GM06990 (cell line): ENCODE measurements at regions not wholly inside any gene's neighbourhood (a gene's known extent, or its start where the extent isn't known, plus 50 kb on each side); places are given as distances from the start of the nearest gene placed in this dataset.
"Not testable (repeated sequence)": the region's sequence is repeated elsewhere in the genome, so short reads cannot be mapped to it uniquely, and the experiment has no call there.

Experiments used
- DNase-seq: peaks from one replicate; pipeline ENCODE4 v3.0.0-alpha.2; 2011; ENCODE audit not compliant: insufficient read length; ENCODE audit errors: extremely low read depth
- H3K27me3 ChIP-seq: replicated peaks from 2 replicates; pipeline ENCODE4 v1.6.0; 2011; ENCODE audit warnings: low read length; ENCODE audit not compliant: control insufficient read depth, insufficient read depth
- H3K36me3 ChIP-seq: 2 replicates; pipeline ENCODE4 v1.5.1; 2011; ENCODE audit warnings: low read length; ENCODE audit not compliant: control insufficient read depth, insufficient read depth
- H3K4me3 ChIP-seq: replicated peaks from 2 replicates; pipeline ENCODE4 v1.5.1; 2011; ENCODE audit warnings: low read depth, mild to moderate bottlenecking, control low read depth, low read length
- TF ChIP-seq, protein P1 (sequence below): IDR thresholded peaks from 2 replicates; pipeline ENCODE4 v1.5.1; 2011; ENCODE audit warnings: low read length, control low read depth, mild to moderate bottlenecking, inconsistent platforms; ENCODE audit not compliant: insufficient read depth, poor library complexity, severe bottlenecking

DNA sequence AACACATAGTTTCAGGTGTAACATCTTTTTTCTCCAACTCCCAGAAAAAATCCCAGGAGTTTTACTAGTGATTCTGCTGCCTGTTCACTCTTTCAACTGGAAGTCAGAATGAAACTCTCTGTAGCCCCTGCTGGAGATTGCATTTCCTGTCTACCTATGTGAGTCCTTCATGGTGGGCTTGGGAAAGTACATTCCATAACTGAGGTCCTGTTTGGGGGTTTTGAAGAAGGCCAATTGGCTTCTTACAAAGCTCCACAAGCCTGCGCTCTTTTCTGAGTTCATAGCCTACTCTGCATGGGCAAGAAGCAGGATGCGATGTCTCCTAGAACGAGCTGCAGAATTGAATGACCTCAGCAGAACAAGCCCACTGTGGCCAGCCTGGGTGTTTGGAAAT lies 86.7 kb downstream of the LYZL2 start:
- TF ChIP-seq, protein P1, sequence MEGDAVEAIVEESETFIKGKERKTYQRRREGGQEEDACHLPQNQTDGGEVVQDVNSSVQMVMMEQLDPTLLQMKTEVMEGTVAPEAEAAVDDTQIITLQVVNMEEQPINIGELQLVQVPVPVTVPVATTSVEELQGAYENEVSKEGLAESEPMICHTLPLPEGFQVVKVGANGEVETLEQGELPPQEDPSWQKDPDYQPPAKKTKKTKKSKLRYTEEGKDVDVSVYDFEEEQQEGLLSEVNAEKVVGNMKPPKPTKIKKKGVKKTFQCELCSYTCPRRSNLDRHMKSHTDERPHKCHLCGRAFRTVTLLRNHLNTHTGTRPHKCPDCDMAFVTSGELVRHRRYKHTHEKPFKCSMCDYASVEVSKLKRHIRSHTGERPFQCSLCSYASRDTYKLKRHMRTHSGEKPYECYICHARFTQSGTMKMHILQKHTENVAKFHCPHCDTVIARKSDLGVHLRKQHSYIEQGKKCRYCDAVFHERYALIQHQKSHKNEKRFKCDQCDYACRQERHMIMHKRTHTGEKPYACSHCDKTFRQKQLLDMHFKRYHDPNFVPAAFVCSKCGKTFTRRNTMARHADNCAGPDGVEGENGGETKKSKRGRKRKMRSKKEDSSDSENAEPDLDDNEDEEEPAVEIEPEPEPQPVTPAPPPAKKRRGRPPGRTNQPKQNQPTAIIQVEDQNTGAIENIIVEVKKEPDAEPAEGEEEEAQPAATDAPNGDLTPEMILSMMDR: no peak
- Histone ChIP-seq H3K27me3 (no peaks in the 10 kb centered on the region), H3K4me3 (no peak overlapping the region), H3K36me3 (no peaks in the 10 kb centered on the region)
- no peak for DNase-seq

DNA sequence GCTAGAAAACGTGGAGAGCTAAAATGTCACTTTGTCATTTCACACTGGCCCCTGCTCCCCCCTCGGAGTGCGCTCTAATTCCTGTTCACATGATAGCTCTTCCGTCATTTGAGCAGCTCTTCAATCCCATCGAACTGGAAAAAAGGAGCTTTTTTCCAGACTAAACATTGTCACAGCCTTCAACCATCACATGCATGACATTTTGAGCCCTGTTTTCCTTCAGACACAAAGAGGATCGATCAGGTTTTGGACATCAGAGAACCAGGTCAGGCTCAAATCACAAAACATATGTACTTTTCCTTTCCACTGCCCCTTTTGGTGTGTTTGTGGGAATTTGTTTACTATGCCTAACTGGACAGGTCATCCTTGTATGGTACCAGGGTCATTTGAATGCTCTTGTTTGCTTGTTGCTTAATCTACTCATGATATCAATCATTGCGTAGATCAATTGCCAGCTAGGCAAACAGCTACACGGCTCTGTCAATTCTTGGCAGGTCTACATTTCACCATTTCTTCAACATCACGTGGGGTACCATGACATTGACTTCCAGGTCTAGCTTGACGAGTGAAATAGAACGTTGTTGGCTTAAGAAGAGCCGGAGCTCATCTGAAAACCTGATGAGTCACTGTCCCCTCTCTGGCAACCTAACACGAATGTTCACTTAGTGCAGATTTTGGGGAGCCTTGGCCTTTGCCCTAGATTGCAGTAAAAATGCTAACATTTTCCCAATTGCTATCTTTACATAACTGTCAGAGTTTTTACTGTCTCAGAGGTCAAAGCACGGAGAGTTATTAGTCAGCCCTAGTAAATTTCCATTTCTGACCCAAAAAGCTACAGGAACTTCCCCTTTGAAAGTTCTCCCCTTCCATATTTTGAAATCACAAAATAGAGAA lies 87.3 kb downstream of the LYZL2 start:
- no peak overlapping the region for H3K4me3 ChIP-seq
- TF ChIP-seq, protein P1: no peak
- DNase-seq: no peak
- no peaks in the 10 kb centered on the region for H3K27me3 ChIP-seq
- H3K36me3 ChIP-seq: no peaks in the 10 kb centered on the region

DNA sequence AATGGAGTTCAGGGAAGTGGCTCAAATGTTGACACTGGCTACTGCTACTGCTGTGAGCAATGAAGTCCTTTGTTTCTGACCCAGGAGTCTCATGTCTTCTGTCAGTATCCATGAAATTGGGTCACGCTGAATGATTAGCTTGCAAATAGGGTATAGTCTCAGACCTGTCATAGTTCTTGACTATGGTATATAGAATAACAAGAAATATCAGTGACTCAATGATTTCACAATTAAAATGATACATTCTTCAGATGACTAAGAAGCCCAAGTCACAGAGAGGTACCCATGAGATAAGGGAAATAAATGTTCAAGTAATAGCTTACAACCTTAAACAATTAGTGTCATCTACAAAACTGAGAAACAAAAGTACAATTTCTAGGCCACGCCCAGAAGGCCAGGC lies 89.3 kb downstream of the LYZL2 start:
- TF ChIP-seq, protein P1: no peak
- H3K27me3 ChIP-seq: no peaks in the 10 kb centered on the region
- H3K4me3 ChIP-seq: no peak overlapping the region
- no peaks in the 10 kb centered on the region for H3K36me3 ChIP-seq
- no peak for DNase-seq

DNA sequence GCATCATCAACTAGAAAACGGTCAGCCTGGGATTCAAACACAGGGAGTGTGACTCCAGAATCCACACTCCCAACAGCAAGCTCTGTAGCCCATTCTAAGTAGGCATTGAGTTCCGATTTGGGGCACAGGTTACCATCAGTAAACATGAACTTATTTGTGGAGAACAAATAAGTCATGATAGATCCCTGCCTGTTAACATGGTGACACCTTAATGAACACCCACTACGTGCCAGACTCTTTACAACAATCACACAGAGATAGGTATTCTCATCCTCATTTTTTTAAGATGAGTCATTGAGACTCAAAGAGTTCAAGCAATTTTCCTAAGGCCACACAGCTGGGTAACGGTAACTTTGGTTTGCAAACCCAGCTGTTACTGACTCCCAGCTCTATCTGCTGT lies 91.5 kb downstream of the LYZL2 start:
- H3K4me3 ChIP-seq: no peak overlapping the region
- H3K27me3 ChIP-seq: no peaks in the 10 kb centered on the region
- TF ChIP-seq, protein P1: no peak
- no peak for DNase-seq
- no peaks in the 10 kb centered on the region for H3K36me3 ChIP-seq

DNA sequence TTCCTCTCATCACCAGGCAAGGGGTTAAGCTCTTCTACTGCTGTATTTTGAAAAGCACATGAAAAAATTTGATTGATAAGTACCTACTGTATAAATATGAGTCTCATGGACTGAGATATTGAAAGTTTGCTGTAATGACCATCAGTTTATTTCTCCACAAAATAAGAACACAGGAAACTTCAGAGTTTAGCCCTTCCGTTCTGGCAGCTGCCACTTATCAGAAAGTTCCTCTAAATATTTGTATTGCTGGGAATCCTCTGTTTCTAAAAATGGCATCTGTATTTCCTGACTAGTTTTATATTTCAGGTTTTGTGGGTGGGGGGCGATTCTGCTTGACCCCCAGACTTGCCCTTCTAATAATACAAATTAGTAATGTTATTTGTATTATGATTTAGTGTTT lies 92.0 kb downstream of the LYZL2 start:
- TF ChIP-seq, protein P1: no peak
- H3K4me3 ChIP-seq: no peak overlapping the region

DNA sequence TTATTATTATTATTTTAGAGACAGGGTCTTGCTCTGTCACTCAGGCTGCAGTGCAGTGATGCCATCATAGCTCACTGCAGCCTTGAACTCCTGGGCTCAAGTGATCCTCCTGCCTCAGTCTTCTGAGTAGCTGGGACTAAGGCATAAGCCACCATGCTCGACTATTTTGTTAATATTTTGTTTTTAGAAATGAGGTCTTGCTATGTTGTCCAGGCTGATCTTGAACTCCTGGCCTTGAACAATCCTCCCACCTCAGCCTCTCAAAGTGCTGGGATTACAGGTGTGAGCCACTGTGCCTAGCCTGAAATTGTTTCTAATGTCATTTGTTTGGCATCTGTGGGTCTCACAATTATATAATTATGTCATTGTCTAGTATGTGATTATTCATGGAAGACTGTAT lies 92.4 kb downstream of the LYZL2 start:
- H3K27me3 ChIP-seq, DNase-seq, H3K36me3 ChIP-seq, H3K4me3 ChIP-seq: not testable (repeated sequence)

More for the DNA sequence above, 92.0 kb downstream of the LYZL2 start:
- DNase-seq: no peak
- Histone ChIP-seq H3K36me3 (no peaks in the 10 kb centered on the region), H3K27me3 (no peaks in the 10 kb centered on the region)
